ENCODE measurements at regions not wholly inside any gene's neighbourhood (a gene's known extent, or its start where the extent isn't known, plus 50 kb on each side); places are given as distances from the start of the nearest gene placed in this dataset.

DNA sequence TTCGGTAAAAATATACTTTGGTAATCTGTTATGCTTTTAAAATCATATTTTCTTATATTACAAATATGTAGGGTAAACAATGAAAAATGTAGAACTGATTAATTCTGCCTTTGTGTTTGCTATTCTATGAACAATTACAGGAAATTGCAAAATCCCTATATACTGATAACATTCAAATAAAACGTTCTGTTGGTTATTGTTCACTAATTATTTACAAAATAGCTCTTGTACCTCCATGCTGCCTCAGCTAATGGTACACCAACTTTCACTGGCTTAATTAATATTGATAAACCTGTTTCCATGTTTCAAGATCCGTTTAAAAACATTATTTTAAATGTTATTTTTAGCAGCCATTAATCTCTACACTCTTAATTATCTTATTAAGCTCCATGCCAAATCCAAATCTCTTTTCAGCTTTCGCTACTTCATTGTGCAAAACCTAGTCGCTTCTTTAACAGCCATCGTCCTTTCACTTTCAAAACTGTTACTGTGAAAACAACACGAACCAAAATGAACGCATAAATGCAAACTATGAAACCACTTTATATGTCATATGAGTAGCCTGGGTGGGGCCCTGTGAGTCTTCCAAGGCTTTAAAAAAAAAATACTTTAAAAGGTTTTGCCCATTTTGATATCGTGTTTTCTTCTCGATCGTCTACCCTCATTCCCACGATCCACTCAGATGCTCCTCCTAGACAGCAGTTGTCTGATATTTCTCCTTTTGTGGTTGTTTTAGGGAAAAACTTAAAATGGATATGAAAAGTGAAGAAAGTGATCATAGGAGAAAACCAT, 807.1 kb downstream of the USP25 start:
- no peak for DNase-seq (ENCODE audit: low read depth in 2 of 2)

DNA sequence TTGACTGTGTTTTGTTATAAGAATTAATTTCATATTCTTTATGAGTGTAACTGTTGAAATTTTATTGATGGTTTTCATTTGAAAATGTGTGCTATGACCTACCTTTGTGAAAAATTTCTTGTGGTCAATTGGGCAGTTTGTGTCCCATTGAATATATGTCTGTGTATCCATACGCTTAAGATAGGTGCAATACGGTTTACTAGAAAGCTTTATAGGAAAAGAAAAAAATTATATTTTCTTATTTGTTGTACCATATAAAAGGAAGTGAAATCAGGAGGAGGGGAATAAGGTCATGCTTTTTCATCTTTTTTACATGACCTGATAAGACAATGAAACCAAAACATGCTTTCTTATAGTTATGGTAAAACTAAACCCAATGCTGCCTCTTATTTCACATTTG, 807.7 kb downstream of the USP25 start:
- no peak for DNase-seq (ENCODE audit: low read depth in 2 of 2)

DNA sequence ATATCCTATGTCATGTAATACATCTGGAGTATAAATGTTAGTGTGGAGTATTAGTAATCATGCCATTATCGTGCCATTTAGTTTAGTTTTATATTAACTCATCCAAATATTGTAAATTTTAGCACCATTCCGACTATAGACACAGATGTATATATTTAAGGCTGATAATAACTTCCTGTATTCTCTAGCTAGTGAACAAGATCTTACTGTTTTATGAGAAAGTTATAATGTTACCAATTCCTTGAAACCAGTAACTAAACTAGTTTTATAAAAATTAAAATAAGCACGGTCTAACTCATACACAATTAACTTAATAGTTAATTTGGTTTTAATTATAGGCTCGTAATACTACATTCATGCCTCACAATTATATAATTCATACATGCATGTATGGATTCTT, 808.6 kb downstream of the USP25 start:
- no peak for DNase-seq (ENCODE audit: low read depth in 2 of 2)

DNA sequence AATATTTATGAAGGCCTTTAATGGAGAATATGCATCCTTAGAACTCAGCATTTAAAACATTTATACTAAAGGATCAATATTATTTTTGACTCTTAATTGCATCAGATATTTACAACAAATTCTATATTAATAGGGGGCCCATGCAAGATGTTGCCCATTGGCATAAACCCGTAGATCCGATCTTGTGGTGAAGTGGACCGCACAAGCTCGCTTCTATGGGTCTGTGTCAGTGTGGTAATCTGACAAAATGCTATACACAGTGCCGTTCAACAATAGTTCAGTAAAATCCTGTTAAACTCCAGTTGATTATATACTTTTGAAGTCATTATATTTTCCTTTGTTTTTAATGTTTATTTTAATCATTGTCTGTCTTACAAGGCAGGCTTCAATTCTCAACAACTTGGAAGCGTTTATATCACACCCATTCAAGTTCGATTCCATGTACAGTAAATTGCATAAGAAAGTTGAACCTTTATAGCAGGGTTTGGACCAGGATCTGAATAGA, 809.2 kb downstream of the USP25 start:
- DNase-seq (ENCODE audit: low read depth in 2 of 2) = no peak

DNA sequence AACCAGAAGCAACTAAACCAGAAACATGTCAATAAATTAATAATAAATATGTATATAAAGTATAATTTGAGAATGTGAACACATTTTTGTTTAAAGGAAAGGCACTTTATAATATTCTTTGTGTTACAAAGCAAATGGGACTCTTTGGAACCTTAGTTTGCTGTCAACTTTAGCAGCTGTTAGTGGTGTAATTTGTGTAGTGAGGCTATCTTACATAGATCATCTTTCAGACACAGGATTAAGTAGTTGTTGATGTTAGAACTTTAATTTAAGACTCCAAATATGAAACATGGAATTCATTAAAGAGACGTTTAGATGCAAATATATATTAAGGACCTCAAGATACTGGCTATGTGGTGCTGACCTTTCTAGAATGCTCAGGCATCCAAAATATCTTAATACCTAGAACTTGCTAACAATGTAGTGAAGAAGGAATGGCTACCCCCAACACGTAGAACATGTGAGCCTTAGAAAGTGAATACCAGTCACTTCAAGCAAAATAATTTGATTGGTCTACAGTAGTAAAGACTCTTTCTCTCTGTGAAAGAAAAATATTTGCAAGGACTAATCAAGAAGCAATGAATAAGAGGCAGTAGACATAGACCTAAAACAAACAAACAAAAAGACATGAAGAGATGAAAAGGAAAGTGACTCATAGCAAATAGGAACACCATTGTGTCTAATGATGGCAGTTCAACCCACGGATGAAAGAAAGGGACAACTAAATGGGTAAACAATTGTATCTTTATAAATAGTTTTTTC, 811.4 kb downstream of the USP25 start:
- DNase-seq (ENCODE audit: low read depth in 2 of 2) = no peak

DNA sequence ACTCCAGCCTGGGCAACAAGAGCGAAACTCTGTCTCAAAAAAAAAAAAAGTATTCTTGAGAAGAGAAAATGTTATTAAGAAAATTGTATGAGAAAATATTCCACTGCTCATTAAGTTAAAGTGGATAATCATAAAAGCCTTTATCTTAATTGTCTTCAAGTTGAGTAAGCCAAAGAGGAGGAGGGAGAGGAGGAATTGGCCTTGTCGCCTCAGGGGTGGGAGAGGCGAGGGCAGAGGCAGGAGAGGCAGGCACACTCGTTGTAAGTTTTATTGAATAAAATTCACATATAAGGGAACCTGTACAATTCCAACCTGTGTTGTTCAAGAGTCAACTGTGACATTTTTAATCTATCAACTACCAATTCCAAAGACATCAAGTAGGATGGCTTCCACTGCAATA, 820.3 kb downstream of the USP25 start:
- DNase-seq (ENCODE audit: low read depth in 2 of 2) = no peak

DNA sequence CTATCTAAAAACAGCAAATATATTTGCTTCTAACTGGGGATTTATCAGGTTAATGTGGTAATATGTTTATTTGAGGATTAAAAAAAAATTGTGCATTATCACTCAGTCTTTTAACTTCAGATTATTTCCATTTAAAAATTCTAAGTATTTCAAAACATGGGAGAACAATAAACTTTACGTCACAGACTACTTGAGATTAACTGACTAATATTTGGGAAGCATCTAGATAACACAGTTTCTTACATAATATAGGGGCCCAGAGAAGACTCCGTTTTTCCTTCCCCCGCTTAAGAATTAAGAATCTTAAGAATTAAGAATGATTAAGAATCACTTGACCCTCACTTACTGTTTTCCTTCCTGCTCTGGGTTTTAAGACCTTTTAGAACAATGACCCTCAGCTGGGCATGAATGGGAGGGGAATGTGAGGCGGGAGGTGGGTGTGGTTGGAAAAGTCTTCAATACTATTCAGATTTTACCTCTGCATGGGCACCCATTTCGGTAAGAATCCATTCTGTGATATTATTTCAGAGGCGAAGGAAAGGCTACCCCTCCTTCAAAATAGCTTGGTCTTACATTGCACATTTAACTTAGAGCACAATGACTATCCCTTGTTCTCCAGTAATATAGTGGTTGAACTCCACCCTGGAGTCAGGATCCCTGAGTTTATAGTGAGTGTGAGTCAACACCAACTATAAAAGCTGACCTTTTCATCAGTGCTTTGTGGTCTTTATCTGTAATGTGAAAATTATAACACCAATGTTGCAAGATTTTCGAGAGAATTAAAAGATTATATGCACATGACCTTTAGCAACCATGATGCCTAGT, 821.3 kb downstream of the USP25 start:
- DNase-seq (ENCODE audit: low read depth in 2 of 2) = no peak

DNA sequence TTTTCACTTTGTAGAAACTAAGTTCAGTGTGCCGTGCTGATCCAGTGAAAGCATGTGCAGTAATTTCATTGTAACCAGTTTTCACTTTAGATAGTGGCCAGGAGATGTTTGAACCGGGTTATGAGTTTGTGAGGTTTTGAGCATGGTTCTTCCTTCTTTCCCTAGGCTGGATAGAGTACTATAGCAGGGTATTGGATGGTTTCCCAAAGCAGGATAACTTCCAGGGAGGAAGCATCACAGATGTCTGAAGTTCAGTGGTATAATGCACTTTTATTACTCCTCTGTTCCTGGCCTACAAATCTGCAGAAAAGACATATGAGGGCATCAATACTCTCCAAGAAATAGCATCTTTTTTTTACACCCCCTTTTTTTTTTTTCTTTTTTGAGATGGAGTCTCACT, 823.1 kb downstream of the USP25 start:
- no peak for DNase-seq (ENCODE audit: low read depth in 2 of 2)

DNA sequence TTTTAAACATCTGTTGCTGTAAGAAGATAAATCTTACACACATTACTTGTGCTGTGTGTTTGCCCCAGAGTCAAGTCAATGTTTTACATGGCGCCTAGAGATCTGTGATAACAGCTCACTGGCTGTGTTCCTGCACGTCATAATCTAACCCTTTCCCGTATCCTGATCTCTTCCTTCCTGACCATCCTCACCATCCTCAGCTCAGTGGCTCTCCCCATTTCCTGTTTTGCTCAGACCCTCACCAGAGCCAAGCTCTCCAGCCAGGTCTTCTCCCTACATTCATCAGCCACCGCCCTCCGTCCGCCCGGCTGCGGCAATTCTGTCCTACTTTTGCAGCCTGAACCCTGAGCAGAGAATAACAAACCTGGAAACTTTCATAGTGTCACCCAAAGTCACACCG, 824.7 kb downstream of the USP25 start:
- no peak for DNase-seq (ENCODE audit: low read depth in 2 of 2)

DNA sequence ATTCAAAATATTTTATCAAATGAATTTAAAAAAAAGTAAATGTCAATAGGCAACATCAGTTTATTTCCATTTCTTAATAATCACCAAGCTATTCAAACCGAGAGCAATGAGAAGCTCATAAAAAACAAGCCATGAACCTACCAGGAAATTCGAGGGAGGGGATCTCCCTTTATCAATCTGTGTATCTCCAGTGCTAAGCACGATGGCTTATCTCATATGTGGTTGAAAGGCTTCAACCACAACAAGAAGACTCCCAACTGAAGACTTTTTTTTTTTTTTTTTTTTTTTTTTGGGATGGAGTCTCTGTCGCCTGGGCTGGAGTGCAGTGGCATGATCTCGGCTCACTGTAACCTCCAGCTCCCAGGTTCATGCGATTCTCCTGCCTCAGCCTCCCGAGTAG, 833.3 kb downstream of the USP25 start:
- no peak for DNase-seq (ENCODE audit: low read depth in 2 of 2)

DNA sequence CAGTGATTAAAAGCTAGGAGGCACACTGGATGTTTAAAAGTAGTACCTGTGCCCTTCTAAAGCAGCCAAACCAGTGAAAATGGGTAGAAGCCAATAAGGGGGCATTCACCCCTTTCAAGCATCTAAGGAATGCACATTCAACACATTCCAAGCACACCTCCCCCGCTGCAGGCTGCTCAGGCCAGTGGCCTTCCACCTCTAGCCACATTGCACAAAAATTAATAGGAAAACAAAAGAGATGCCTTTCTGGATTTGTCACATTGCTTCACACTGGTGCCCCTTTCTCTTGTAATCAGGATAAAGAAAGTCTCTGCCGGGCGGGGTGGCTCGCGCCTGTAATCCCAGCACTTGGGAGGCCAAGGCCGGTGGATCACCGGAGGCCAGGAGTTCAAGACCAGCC, 834.0 kb downstream of the USP25 start:
- DNase-seq (ENCODE audit: low read depth in 2 of 2) = no peak

DNA sequence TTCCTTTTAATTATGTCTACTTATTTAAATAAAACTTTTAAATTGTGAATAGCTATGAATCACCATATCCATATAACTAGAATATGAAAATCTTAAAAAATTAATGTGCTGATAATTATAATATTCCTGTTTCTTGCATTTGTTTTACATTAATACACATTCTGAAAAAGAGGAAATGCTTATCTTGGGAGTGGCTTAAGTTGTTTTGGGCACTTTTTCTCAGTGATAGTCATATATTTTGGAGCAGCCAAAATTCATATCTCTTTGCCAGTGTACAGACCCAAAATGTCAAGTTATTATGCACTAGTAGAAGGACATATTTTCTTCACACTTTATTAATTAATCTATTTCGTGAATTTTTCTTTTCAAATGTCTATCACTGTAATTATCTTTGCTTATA, 838.5 kb downstream of the USP25 start:
- no peak for DNase-seq (ENCODE audit: low read depth in 2 of 2)

DNA sequence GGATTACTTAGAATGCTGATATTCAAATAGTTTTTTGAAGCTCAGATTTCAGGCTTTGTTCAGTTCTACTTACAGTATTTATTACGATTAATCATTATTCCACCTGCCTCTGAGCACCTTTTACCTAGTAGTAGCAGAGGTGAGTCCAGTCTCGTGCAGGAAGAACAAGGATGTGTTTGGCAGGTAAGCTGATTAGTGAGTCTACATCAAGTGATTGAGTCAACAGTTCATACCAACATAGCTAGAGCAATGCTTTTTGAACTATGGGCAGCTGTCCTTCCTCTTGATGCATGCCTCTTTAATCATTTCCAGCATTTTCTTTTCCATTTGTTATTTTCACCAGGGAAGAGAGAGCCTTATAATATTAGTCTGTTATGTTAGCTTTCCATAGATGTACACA, 838.9 kb downstream of the USP25 start:
- DNase-seq (ENCODE audit: low read depth in 2 of 2) = no peak

DNA sequence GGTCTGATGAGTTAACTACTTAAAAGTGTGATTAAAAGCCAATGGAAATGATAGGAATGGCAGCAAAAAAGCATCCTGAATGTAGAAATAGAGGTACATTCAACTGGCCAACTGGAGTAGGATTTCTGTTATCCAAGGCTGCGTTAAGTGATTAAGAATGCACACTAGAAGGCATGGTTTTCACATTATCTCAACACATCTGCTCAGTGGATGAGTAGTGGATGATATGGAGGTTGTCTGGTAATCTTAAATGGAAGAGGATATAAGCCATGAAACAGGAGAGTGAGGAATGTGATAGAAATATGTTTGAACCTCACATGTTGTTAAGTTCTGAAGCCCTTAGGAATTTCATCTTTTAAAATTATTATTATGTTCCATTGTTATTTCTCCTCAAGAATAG, 839.9 kb downstream of the USP25 start:
- DNase-seq (ENCODE audit: low read depth in 2 of 2) = no peak

DNA sequence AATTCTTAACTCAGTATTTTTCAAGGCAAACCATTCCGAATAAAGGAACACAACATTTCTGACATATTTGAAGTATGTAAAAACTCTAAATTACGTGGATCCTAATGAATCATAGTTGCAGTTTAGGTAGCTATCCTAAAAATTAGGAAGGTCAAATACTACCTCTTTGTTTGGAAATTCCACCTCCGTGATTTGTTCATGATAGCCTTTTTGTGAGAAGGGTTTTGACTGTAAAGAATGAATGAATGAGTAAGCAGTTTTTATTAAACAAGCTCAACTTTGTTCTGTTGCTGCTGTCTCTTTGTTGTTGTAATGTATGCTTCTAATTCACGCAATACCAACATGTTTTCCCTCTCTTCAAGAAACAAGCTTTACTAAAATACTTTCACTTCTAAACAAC, 840.4 kb downstream of the USP25 start:
- no peak for DNase-seq (ENCODE audit: low read depth in 2 of 2)

DNA sequence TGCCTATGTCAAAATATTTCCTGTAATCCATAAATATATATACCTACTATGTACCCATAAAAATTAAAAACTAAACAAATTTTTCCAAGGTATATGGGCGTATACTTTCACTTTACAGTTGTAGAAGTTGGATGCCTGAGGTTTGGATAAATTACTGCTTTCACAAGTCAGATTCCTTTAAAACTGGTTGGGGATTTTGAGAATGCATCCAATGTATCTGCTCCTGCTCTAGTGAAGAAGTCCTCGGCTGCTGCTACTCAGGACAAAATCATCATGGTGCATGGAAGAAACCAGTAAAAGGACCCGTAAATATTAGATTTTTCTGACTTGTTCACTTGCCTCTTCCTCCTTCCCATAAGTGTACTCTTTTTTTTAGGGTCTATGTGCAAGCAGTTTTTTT, 841.1 kb downstream of the USP25 start:
- DNase-seq (ENCODE audit: low read depth in 2 of 2) = no peak

DNA sequence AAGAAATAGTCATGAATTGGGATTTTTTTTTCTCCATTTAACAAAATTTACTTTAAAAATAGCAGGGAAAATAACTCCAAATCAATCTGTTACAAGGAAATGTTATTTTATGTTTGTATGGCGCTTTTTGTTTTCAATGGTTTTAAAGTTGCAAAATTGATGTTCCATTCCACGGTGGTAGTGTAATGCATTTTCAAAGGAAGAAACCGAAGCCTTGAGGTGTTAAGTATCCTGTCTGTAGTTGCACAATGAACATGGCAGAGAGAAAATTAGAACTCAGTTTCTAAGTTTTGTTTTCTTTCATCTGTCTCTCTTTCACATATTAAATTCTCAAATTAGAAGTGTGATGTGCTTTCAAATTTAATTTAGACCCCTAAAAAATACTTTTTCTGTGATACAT, 841.8 kb downstream of the USP25 start:
- DNase-seq (ENCODE audit: low read depth in 2 of 2) = no peak

DNA sequence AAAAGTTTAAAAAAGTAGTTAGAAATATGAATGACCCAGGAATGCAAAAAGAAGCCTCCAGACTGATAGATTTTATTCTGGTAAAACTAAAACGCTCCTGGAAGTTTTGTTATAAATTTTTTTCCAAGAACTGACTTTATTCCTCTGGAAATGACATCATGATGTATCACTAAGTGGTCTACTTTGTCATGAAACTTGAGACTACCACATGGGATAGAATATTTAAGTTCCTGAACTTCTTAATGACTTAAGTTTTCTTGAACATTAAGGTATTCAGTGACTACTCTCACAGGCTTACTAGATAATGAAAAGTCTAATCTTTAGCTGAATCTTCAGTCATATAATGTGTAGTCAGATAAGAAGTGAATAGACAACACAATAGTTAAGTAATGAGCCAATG, 842.2 kb downstream of the USP25 start:
- no peak for DNase-seq (ENCODE audit: low read depth in 2 of 2)

DNA sequence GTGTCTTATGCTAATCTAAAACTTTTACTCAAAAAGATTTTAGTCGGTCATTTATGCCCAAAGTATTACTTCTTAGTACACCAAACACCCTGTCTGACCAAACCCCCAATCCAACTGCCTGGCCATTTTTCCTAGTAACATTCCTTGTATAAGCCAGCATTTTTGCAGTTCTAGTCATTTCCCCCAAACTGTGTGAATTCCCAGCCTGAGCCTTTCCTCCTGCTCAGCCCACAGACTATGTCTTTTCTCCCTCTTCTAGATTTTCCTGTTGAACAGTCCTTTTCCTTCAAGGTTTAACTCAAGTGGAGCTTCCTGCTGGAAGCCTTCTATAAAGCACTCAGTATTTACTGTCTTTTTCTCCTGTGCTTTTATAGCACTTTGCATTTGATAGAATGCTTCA, 843.8 kb downstream of the USP25 start:
- DNase-seq (ENCODE audit: low read depth in 2 of 2) = no peak

DNA sequence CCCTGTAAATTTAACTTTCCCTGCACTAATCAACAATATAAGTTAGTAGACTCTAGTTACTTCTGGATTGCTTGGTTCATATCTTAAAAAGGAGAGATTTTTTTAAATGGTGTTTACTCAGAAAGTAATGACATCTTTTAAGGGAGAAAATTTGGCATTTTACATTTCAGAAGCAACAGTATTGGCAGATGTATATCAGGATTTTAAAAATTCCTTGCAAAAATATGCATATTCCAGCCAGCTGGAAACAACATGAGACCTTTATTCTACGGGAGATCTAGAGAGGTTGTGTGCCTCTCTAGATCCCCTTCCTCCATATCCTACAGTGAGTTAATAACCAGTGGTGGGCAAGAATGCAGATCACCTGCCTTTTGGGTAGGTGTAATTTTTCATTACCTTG, 848.2 kb downstream of the USP25 start:
- DNase-seq (ENCODE audit: low read depth in 2 of 2) = no peak

DNA sequence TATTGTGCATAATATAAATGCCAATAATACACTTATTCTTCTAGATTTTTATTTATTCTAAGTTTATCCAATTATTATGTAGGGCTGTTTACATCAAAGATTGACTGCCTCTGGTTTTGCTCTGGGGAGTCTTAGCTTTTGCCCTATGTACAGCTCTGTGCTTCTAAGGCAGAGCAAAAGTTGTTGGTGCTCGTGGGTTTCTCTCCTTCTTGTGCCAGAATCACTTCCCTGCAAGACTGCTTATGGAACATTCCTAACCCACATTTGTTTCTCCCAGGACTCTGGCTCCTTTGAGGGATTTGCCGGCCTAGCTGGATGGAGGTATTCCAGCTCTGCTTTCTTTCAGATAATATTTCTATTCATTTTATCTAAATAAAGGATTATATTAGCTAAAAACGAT, 849.1 kb downstream of the USP25 start:
- DNase-seq (ENCODE audit: low read depth in 2 of 2) = no peak

DNA sequence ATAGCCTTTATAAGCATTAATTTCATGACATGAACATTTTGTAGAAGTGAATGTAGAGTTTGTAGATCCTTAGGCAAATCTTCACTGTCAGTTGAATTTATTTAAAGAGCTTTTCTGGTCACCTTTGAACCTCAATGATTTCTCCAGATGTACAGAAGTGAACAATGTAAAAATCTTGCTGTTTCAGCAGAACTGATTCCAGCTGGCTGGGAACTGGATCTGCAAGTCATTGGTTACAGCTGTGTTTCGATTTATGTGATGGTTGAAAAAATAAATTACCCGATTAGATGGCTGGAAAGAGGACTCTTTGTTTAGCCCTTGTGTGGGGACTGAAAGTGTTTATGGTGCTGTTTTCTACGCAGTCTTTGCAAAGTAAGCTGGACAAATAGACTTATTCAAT, 849.8 kb downstream of the USP25 start:
- DNase-seq (ENCODE audit: low read depth in 2 of 2) = no peak

All from stimulated activated CD8-positive, alpha-beta memory T cell treated with anti-CD3 and anti-CD28 coated beads, Interleukin-2, amount 100 ng/mL, for 1 hour (primary cell).